ENCODE measurements at regions not wholly inside any gene's neighbourhood (a gene's known extent, or its start where the extent isn't known, plus 50 kb on each side); places are given as distances from the start of the nearest gene placed in this dataset.

DNA sequence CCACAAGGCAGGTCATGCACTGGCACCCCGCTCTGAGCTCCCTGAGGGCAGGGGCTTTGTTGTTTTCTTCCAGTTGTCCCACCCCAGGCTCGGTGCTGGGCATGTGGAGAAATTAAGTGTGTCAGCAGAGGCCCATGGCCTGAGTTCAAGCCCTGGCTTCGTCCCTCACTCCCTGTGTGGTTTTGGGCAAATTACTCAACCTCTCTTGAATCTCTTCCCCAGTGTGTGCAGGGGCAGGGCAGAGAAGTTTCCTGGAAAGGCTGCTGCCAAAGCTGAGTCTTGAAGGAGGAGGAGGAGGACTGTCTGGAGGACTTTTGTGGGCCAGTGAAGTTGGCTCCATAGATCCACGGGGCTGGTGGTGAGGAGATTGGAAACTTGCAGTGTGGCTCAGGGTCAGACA is 138.1 kb upstream of the E2F8 start:
- no peak for TF ChIP-seq POLR2AphosphoS5 (IDR thresholded peaks at IDR 0.05)
- TF ChIP-seq, protein P1, sequence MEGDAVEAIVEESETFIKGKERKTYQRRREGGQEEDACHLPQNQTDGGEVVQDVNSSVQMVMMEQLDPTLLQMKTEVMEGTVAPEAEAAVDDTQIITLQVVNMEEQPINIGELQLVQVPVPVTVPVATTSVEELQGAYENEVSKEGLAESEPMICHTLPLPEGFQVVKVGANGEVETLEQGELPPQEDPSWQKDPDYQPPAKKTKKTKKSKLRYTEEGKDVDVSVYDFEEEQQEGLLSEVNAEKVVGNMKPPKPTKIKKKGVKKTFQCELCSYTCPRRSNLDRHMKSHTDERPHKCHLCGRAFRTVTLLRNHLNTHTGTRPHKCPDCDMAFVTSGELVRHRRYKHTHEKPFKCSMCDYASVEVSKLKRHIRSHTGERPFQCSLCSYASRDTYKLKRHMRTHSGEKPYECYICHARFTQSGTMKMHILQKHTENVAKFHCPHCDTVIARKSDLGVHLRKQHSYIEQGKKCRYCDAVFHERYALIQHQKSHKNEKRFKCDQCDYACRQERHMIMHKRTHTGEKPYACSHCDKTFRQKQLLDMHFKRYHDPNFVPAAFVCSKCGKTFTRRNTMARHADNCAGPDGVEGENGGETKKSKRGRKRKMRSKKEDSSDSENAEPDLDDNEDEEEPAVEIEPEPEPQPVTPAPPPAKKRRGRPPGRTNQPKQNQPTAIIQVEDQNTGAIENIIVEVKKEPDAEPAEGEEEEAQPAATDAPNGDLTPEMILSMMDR (IDR thresholded peaks at IDR 0.05; ENCODE audit: poor library complexity, severe bottlenecking): no peak
- no peak for TF ChIP-seq EP300 (conservative IDR thresholded peaks at IDR 0.05; ENCODE audit: poor library complexity, severe bottlenecking)
- TF ChIP-seq, protein P2, sequence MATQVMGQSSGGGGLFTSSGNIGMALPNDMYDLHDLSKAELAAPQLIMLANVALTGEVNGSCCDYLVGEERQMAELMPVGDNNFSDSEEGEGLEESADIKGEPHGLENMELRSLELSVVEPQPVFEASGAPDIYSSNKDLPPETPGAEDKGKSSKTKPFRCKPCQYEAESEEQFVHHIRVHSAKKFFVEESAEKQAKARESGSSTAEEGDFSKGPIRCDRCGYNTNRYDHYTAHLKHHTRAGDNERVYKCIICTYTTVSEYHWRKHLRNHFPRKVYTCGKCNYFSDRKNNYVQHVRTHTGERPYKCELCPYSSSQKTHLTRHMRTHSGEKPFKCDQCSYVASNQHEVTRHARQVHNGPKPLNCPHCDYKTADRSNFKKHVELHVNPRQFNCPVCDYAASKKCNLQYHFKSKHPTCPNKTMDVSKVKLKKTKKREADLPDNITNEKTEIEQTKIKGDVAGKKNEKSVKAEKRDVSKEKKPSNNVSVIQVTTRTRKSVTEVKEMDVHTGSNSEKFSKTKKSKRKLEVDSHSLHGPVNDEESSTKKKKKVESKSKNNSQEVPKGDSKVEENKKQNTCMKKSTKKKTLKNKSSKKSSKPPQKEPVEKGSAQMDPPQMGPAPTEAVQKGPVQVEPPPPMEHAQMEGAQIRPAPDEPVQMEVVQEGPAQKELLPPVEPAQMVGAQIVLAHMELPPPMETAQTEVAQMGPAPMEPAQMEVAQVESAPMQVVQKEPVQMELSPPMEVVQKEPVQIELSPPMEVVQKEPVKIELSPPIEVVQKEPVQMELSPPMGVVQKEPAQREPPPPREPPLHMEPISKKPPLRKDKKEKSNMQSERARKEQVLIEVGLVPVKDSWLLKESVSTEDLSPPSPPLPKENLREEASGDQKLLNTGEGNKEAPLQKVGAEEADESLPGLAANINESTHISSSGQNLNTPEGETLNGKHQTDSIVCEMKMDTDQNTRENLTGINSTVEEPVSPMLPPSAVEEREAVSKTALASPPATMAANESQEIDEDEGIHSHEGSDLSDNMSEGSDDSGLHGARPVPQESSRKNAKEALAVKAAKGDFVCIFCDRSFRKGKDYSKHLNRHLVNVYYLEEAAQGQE (IDR thresholded peaks at IDR 0.05; ENCODE audit: borderline replicate concordance): no peak
- TF ChIP-seq EZH2 (IDR thresholded peaks at IDR 0.05; ENCODE audit: borderline replicate concordance, insufficient read depth, low read length, poor library complexity, severe bottlenecking): no peak

Data from neural cell (in vitro differentiated cells).